AML-193 (cell line): ENCODE measurements at regions not wholly inside any gene's neighbourhood (a gene's known extent, or its start where the extent isn't known, plus 50 kb on each side); places are given as distances from the start of the nearest gene placed in this dataset.

Experiments used
- DNase-seq, 2 experiments: peaks; one replicate each; lab custom pipeline; 2025; lab: John Stamatoyannopoulos, UW

- no peak for DNase-seq
Observed at GRCh38 chr15:69951898-69952555, 145.7 kb downstream of the TLE3 start.

- DNase-seq = no peak
Observed at GRCh38 chr15:69953051-69953450, 144.7 kb downstream of the TLE3 start.

GRCh38 chr15:69953816-69954215 is 143.9 kb downstream of the TLE3 start:
- no peak for DNase-seq

- no peak for DNase-seq
Observed at GRCh38 chr15:69954666-69955065, 143.1 kb downstream of the TLE3 start.

- no peak for DNase-seq
Observed at GRCh38 chr15:69955240-69955894, 142.3 kb downstream of the TLE3 start.

GRCh38 chr15:69956417-69956816 is 141.3 kb downstream of the TLE3 start:
- DNase-seq = no peak

GRCh38 chr15:69957175-69957574 is 140.5 kb downstream of the TLE3 start:
- DNase-seq = no peak

- DNase-seq = no peak
Observed at GRCh38 chr15:69958496-69959084, 139.1 kb downstream of the TLE3 start.

GRCh38 chr15:69962561-69962960 is 135.2 kb downstream of the TLE3 start:
- DNase-seq = no peak

GRCh38 chr15:69963385-69963784 is 134.3 kb downstream of the TLE3 start:
- no peak for DNase-seq

- DNase-seq = no peak
Observed at GRCh38 chr15:69971771-69972170, 125.9 kb downstream of the TLE3 start.

- DNase-seq = no peak
Observed at GRCh38 chr15:69972436-69972835, 125.3 kb downstream of the TLE3 start.

- DNase-seq = peak; percentile 4 to 14
Observed at GRCh38 chr15:69973102-69973714, 124.5 kb downstream of the TLE3 start.

- no peak for DNase-seq
Observed at GRCh38 chr15:69973880-69974279, 123.8 kb downstream of the TLE3 start.

GRCh38 chr15:69974321-69974720 is 123.4 kb downstream of the TLE3 start:
- DNase-seq = no peak

- peak; percentile 3 to 19 for DNase-seq
Observed at GRCh38 chr15:69976366-69976994, 121.2 kb downstream of the TLE3 start.

- no peak for DNase-seq
Observed at GRCh38 chr15:69978603-69979002, 119.1 kb downstream of the TLE3 start.

GRCh38 chr15:69979262-69979661 is 118.5 kb downstream of the TLE3 start:
- DNase-seq = no peak

- DNase-seq = no peak
Observed at GRCh38 chr15:69979783-69980182, 117.9 kb downstream of the TLE3 start.

GRCh38 chr15:69980341-69981059 is 117.2 kb downstream of the TLE3 start:
- no peak for DNase-seq

- DNase-seq = no peak
Observed at GRCh38 chr15:69982037-69982436, 115.7 kb downstream of the TLE3 start.

- no peak for DNase-seq
Observed at GRCh38 chr15:69983696-69984265, 113.9 kb downstream of the TLE3 start.
